ENCODE measurements at regions not wholly inside any gene's neighbourhood (a gene's known extent, or its start where the extent isn't known, plus 50 kb on each side); places are given as distances from the start of the nearest gene placed in this dataset.

- Histone ChIP-seq H3K9me3 (peaks cover 0 to 4% (median 0%) of the 10 kb centered on the region in 8 donors), H3K27me3 (replicated peaks in 1 of 7) (peaks cover 0 to 5% (median 0%) of the 10 kb centered on the region in 7 donors), H3K36me3 (no peaks in the 10 kb centered on the region), H3K27ac (no peak overlapping the region), H3K4me1 (no peaks in the 10 kb centered on the region), H3K4me3 (no peak overlapping the region)
- no peak for TF ChIP-seq CTCF (IDR thresholded peaks at IDR 0.05 in 8 of 11, conservative IDR thresholded peaks at IDR 0.05 in 3 of 11)
- TF ChIP-seq POLR2AphosphoS5 (IDR thresholded peaks at IDR 0.05) = no peak
- TF ChIP-seq POLR2A (IDR thresholded peaks at IDR 0.05) = no peak
- intact Hi-C loops (cut with DNase I; ENCODE audit: low total_unique reads) = no loop called here
- DNase-seq = no peak
- 73 to 87% (median 84%) methylated on average over 3 of the region's 3 CpGs for WGBS, 5 donors
These were observed 478.2 kb upstream of the EEF2KMT start for GRCh38 chr16:5575646-5576245.

GRCh38 chr16:5575121-5575520 is 477.5 kb upstream of the EEF2KMT start:
- no peak for DNase-seq
- Histone ChIP-seq H3K27me3 (replicated peaks in 1 of 7) (peaks cover 0 to 5% (median 0%) of the 10 kb centered on the region in 7 donors), H3K36me3 (no peaks in the 10 kb centered on the region), H3K27ac (no peak overlapping the region), H3K9me3 (peaks cover 0 to 4% (median 0%) of the 10 kb centered on the region in 8 donors), H3K4me1 (no peaks in the 10 kb centered on the region), H3K4me3 (no peak overlapping the region)
- intact Hi-C loops (cut with DNase I; ENCODE audit: low total_unique reads) = no loop called here
- 87 to 96% (median 91%) methylated on average over 6 of the region's 6 CpGs for WGBS, 5 donors
- TF ChIP-seq POLR2AphosphoS5 (IDR thresholded peaks at IDR 0.05) = no peak
- no peak for TF ChIP-seq CTCF (IDR thresholded peaks at IDR 0.05 in 8 of 11, conservative IDR thresholded peaks at IDR 0.05 in 3 of 11)
- TF ChIP-seq POLR2A (IDR thresholded peaks at IDR 0.05) = no peak

DNA sequence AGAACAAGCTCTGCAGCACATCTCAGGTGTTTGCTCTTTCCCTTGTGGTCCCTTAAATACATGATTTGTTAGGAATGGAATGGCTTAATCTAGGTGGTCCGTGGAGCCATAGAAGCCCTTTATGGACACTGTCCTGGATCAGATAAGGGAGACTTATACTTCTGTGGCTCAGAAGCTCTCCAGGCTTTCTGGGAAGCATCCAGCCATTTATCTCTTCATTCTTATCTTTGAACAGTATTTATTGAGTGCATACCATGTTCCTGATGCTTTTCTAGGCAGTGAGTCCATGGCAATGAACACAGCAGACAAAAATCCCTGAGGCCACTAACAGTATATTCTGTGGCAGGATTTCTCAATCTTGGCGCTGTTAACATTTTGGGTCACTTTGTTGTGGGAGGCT is 474.5 kb upstream of the EEF2KMT start:
- Histone ChIP-seq H3K27me3 (replicated peaks in 1 of 7) (no peaks in the 10 kb centered on the region), H3K4me3 (no peak overlapping the region), H3K36me3 (no peaks in the 10 kb centered on the region), H3K9me3 (peaks cover 0 to 4% (median 0%) of the 10 kb centered on the region in 8 donors), H3K4me1 (no peaks in the 10 kb centered on the region), H3K27ac (no peak overlapping the region)
- WGBS, 5 donors = 71 to 94% (median 91%) methylated on average over 2 of the region's 2 CpGs
- intact Hi-C loops (cut with DNase I; ENCODE audit: low total_unique reads) = no loop called here
- DNase-seq = no peak
- TF ChIP-seq POLR2AphosphoS5 (IDR thresholded peaks at IDR 0.05) = no peak
- no peak for TF ChIP-seq CTCF (IDR thresholded peaks at IDR 0.05 in 8 of 11, conservative IDR thresholded peaks at IDR 0.05 in 3 of 11)
- TF ChIP-seq POLR2A (IDR thresholded peaks at IDR 0.05) = no peak

DNA sequence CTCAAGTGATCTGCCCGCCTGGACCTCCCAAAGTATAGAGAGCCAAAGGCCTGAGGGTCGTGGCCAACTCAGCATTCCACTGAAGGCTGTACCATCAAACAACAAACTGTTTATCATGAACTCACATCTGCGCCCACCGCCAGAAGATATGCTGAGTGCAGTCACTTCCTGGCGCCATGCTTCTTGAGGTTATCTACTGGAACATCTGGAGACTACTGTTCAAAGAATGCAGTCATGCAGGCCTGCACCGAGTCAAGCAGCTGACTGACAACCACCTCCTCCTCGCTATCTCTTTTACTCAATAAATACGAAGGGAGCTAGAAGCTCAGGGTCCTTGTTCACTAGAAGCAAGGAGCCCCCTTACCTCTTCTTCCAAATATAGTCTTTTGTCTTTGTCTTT is 473.9 kb upstream of the EEF2KMT start:
- no peaks in the 10 kb centered on the region for H3K4me1 ChIP-seq
- DNase-seq = no peak
- TF ChIP-seq POLR2A (IDR thresholded peaks at IDR 0.05) = no peak
- H3K36me3 ChIP-seq = no peaks in the 10 kb centered on the region
- no peaks in the 10 kb centered on the region for H3K27me3 ChIP-seq (replicated peaks in 1 of 7)
- H3K27ac ChIP-seq = no peak overlapping the region
- intact Hi-C loops (cut with DNase I; ENCODE audit: low total_unique reads) = no loop called here
- H3K4me3 ChIP-seq = no peak overlapping the region
- peaks cover 0 to 4% (median 0%) of the 10 kb centered on the region in 8 donors for H3K9me3 ChIP-seq
- 74 to 81% (median 79%) methylated on average over 8 of the region's 8 CpGs for WGBS, 5 donors
